ENCODE measurements at regions not wholly inside any gene's neighbourhood (a gene's known extent, or its start where the extent isn't known, plus 50 kb on each side); places are given as distances from the start of the nearest gene placed in this dataset.

GRCh38 chr11:50379484-50379883 lies 346.8 kb downstream of the OR4C45 start:
- ChIA-PET POLR2A (no interaction called here), CTCF (no interaction called here)
- TF ChIP-seq EGR2 (tag by site-specific recombination; IDR thresholded peaks at IDR 0.05; ENCODE audit: low read depth) (no peak), ZNF645 (tag by site-specific recombination; IDR thresholded peaks at IDR 0.05) (no peak), HOXA7 (CRISPR knock-in tag; IDR thresholded peaks at IDR 0.05; ENCODE audit: borderline replicate concordance) (no peak), ZNF473 (tag by site-specific recombination; IDR thresholded peaks at IDR 0.05) (no peak), ZNF23 (tag by site-specific recombination; IDR thresholded peaks at IDR 0.05; ENCODE audit: borderline replicate concordance) (no peak), ZSCAN18 (tag by site-specific recombination; IDR thresholded peaks at IDR 0.05) (no peak), ZNF664 (tag by site-specific recombination; IDR thresholded peaks at IDR 0.05) (no peak), PRDM1 (tag by site-specific recombination; IDR thresholded peaks at IDR 0.05) (no peak), SP3 (tag by site-specific recombination; IDR thresholded peaks at IDR 0.05) (no peak), ZNF19 (tag by site-specific recombination; IDR thresholded peaks at IDR 0.05; ENCODE audit: low read depth) (no peak), ZNF510 (tag by site-specific recombination; IDR thresholded peaks at IDR 0.05; ENCODE audit: insufficient replicate concordance) (no peak), HOXD13 (CRISPR knock-in tag; IDR thresholded peaks at IDR 0.05; ENCODE audit: borderline replicate concordance) (no peak), ZNF366 (tag by site-specific recombination; conservative IDR thresholded peaks at IDR 0.05) (no peak), ZNF398 (tag by site-specific recombination; IDR thresholded peaks at IDR 0.05) (no peak), PRDM4 (tag by site-specific recombination; IDR thresholded peaks at IDR 0.05) (no peak), ZNF239 (tag by site-specific recombination; IDR thresholded peaks at IDR 0.05) (no peak), ZBTB6 (tag by site-specific recombination; IDR thresholded peaks at IDR 0.05) (no peak), ZNF16 (tag by site-specific recombination; IDR thresholded peaks at IDR 0.05; ENCODE audit: low read depth) (no peak)
- Histone ChIP-seq H3K36me3 (ENCODE audit: control insufficient read depth in 2 of 2, insufficient read depth in 1 of 2, low read length in 2 of 2) (no peaks in the 10 kb centered on the region), H3K4me3 (ENCODE audit: low read depth, low read length) (no peak overlapping the region), H3K27ac (ENCODE audit: extremely low read depth, low read depth, low read length) (no peak overlapping the region), H3K4me1 (ENCODE audit: control insufficient read depth, insufficient read depth, low read length) (no peaks in the 10 kb centered on the region), H3K9me3 (ENCODE audit: control insufficient read depth, insufficient read depth, low read depth, low read length) (no peaks in the 10 kb centered on the region)

- H3K4me1 ChIP-seq (ENCODE audit: control insufficient read depth, insufficient read depth, low read length), result no peaks in the 10 kb centered on the region
- no peaks in the 10 kb centered on the region for H3K36me3 ChIP-seq (ENCODE audit: control insufficient read depth in 2 of 2, insufficient read depth in 1 of 2, low read length in 2 of 2)
- H3K27ac ChIP-seq (ENCODE audit: extremely low read depth, low read depth, low read length), result no peak overlapping the region
- H3K4me3 ChIP-seq (ENCODE audit: low read depth, low read length), result no peak overlapping the region
- ChIA-PET CTCF (no interaction called here), POLR2A (no interaction called here)
- no peak for TF ChIP-seq KLF16 (tag by site-specific recombination; IDR thresholded peaks at IDR 0.05)
- no peaks in the 10 kb centered on the region for H3K9me3 ChIP-seq (ENCODE audit: control insufficient read depth, insufficient read depth, low read depth, low read length)
Observed at GRCh38 chr11:50394017-50394416, 361.3 kb downstream of the OR4C45 start.
